ENCODE measurements at regions not wholly inside any gene's neighbourhood (a gene's known extent, or its start where the extent isn't known, plus 50 kb on each side); places are given as distances from the start of the nearest gene placed in this dataset.

- no peak overlapping the region for H3K4me3 Mint-ChIP-seq
- no peaks in the 10 kb centered on the region for H3K36me3 Mint-ChIP-seq (ENCODE audit: low read depth)
- H3K9ac ChIP-seq (ENCODE audit: extremely low read depth, low read length, poor library complexity, severe bottlenecking), result no peak overlapping the region
- H3K36me3 ChIP-seq (ENCODE audit: control insufficient read depth, insufficient read depth, low read length), result no peaks in the 10 kb centered on the region
- H3K27ac ChIP-seq (ENCODE audit: low read depth, low read length), result no peak overlapping the region
- no peak overlapping the region for H3K27ac Mint-ChIP-seq
- no peaks in the 10 kb centered on the region for H3K9me3 ChIP-seq (ENCODE audit: control insufficient read depth, low read length)
- no peak for TF ChIP-seq CTCF (conservative IDR thresholded peaks at IDR 0.05)
- H3K4me1 Mint-ChIP-seq, result peaks cover 17% of the 10 kb centered on the region
- DNase-seq, result no peak
- WGBS, 2 experiments (ENCODE audit: insufficient coverage in 1 of 2, insufficient read length in 1 of 2), result 47 to 100% methylated on average over 1 to 4 of the region's 4 CpGs
- H3K9me3 Mint-ChIP-seq, result no peaks in the 10 kb centered on the region
- H3K4me1 ChIP-seq (ENCODE audit: control insufficient read depth, insufficient read depth, low read length), result no peaks in the 10 kb centered on the region
- H3K4me3 ChIP-seq (ENCODE audit: low read length), result no peak overlapping the region
- no peaks in the 10 kb centered on the region for H3K27me3 ChIP-seq (ENCODE audit: control insufficient read depth, insufficient read depth, low read length, poor library complexity, severe bottlenecking)
- no peaks in the 10 kb centered on the region for H3K27me3 Mint-ChIP-seq (ENCODE audit: insufficient read depth)
These were observed 173.2 kb upstream of the STAC start for GRCh38 chr3:36206956-36207580.

- Mint-ChIP-seq H3K4me3 (no peak overlapping the region), H3K4me1 (peaks cover 16% of the 10 kb centered on the region), H3K27ac (no peak overlapping the region), H3K9me3 (no peaks in the 10 kb centered on the region), H3K36me3 (ENCODE audit: low read depth) (no peaks in the 10 kb centered on the region), H3K27me3 (ENCODE audit: insufficient read depth) (no peaks in the 10 kb centered on the region)
- WGBS, 2 experiments (ENCODE audit: insufficient coverage in 1 of 2, insufficient read length in 1 of 2), result 89% methylated on average over 3 of the region's 3 CpGs; no CpG with 5 or more reads in 1 of the 2 experiments
- Histone ChIP-seq H3K36me3 (ENCODE audit: control insufficient read depth, insufficient read depth, low read length) (no peaks in the 10 kb centered on the region), H3K4me1 (ENCODE audit: control insufficient read depth, insufficient read depth, low read length) (no peaks in the 10 kb centered on the region), H3K27ac (ENCODE audit: low read depth, low read length) (no peak overlapping the region), H3K4me3 (ENCODE audit: low read length) (no peak overlapping the region), H3K9me3 (ENCODE audit: control insufficient read depth, low read length) (no peaks in the 10 kb centered on the region), H3K9ac (ENCODE audit: extremely low read depth, low read length, poor library complexity, severe bottlenecking) (no peak overlapping the region), H3K27me3 (ENCODE audit: control insufficient read depth, insufficient read depth, low read length, poor library complexity, severe bottlenecking) (no peaks in the 10 kb centered on the region)
- DNase-seq, result no peak
- no peak for TF ChIP-seq CTCF (conservative IDR thresholded peaks at IDR 0.05)
These were observed 169.3 kb upstream of the STAC start for GRCh38 chr3:36210840-36211651.

GRCh38 chr3:36211652-36211999, 168.7 kb upstream of the STAC start:
- no peak overlapping the region for H3K9ac ChIP-seq (ENCODE audit: extremely low read depth, low read length, poor library complexity, severe bottlenecking)
- H3K4me1 ChIP-seq (ENCODE audit: control insufficient read depth, insufficient read depth, low read length), result no peaks in the 10 kb centered on the region
- Mint-ChIP-seq H3K27ac (no peak overlapping the region), H3K36me3 (ENCODE audit: low read depth) (no peaks in the 10 kb centered on the region), H3K4me3 (no peak overlapping the region), H3K27me3 (ENCODE audit: insufficient read depth) (no peaks in the 10 kb centered on the region), H3K4me1 (peaks cover 10% of the 10 kb centered on the region), H3K9me3 (no peaks in the 10 kb centered on the region)
- DNase-seq, result no peak
- H3K4me3 ChIP-seq (ENCODE audit: low read length), result no peak overlapping the region
- H3K36me3 ChIP-seq (ENCODE audit: control insufficient read depth, insufficient read depth, low read length), result no peaks in the 10 kb centered on the region
- H3K27ac ChIP-seq (ENCODE audit: low read depth, low read length), result no peak overlapping the region
- no peak for TF ChIP-seq CTCF (conservative IDR thresholded peaks at IDR 0.05)
- no peaks in the 10 kb centered on the region for H3K27me3 ChIP-seq (ENCODE audit: control insufficient read depth, insufficient read depth, low read length, poor library complexity, severe bottlenecking)
- no peaks in the 10 kb centered on the region for H3K9me3 ChIP-seq (ENCODE audit: control insufficient read depth, low read length)
